Panc1 (cell line): ENCODE measurements at regions not wholly inside any gene's neighbourhood (a gene's known extent, or its start where the extent isn't known, plus 50 kb on each side); places are given as distances from the start of the nearest gene placed in this dataset.

ENCODE experiments used
- CTCF ChIP-seq: fragments of 450-650 bp; IDR thresholded peaks from 2 replicates; pipeline ENCODE4 v1.5.1; 2017; ENCODE audit warnings: mild to moderate bottlenecking
- POLR2AphosphoS5 ChIP-seq: IDR thresholded peaks from 2 replicates; pipeline ENCODE4 v1.6.1; 2012; ENCODE audit warnings: mild to moderate bottlenecking, low read depth, low read length, moderate library complexity
- REST ChIP-seq, 2 experiments: IDR thresholded peaks; 2 replicates each; pipeline ENCODE4 v1.6.1; 2011 to 2012; ENCODE audit warnings: low read depth in 2 of 2, control low read depth in 1 of 2, low read length in 1 of 2, mild to moderate bottlenecking in 1 of 2, moderate library complexity in 1 of 2; ENCODE audit not compliant: insufficient read depth in 1 of 2
- SIN3A ChIP-seq: IDR thresholded peaks from 2 replicates; pipeline ENCODE4 v1.6.1; 2012; ENCODE audit warnings: low read depth, mild to moderate bottlenecking, low read length, moderate library complexity, borderline replicate concordance; ENCODE audit not compliant: insufficient read depth
- TCF7L2 ChIP-seq: IDR thresholded peaks from 2 replicates; pipeline ENCODE4 v1.6.1; 2011; ENCODE audit warnings: mild to moderate bottlenecking, low read depth, low read length, inconsistent platforms

- TF ChIP-seq POLR2AphosphoS5, result no peak
- TF ChIP-seq REST (IDR thresholded peaks at IDR 0.05; ENCODE audit: insufficient read depth in 1 of 2, low read depth in 2 of 2, low read length in 1 of 2), result no peak
- no peak for TF ChIP-seq CTCF
- TF ChIP-seq TCF7L2, result no peak
- no peak for TF ChIP-seq SIN3A
Observed at GRCh38 chr16:51390877-51391276, 239.8 kb upstream of the SALL1 start.
